ENCODE measurements at regions not wholly inside any gene's neighbourhood (a gene's known extent, or its start where the extent isn't known, plus 50 kb on each side); places are given as distances from the start of the nearest gene placed in this dataset.

DNA sequence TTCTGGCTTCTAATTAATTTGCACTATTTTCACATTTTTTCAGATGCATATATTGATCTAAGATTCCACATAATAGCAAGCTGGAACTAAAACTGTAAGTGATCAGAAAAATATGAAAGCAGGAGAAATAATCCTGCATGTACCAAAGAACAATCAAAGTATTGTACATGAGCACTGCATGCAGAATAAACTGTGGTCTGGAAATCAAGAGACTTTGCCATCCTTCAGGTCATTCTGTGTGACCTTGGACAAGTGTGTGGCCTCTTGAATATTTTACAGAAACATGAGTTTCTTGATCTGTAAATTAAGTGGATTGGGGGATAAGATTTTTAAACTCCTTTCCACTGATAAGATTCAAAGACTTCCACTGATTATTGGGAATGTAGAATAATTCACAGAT is 99.2 kb upstream of the GNAQ start:
- no peak for TF ChIP-seq TARDBP (IDR thresholded peaks at IDR 0.05)
- no peak for TF ChIP-seq FOXA1 (IDR thresholded peaks at IDR 0.05)
- no peak for TF ChIP-seq FOXM1 (IDR thresholded peaks at IDR 0.05; ENCODE audit: borderline replicate concordance)
- TF ChIP-seq ELF4 (IDR thresholded peaks at IDR 0.05): no peak
- TF ChIP-seq LEF1 (IDR thresholded peaks at IDR 0.05; ENCODE audit: borderline replicate concordance): no peak
- no peak for TF ChIP-seq ZNF384 (IDR thresholded peaks at IDR 0.05)
- no peak for TF ChIP-seq HDGF (IDR thresholded peaks at IDR 0.05; ENCODE audit: borderline replicate concordance)
- TF ChIP-seq FOXK2 (IDR thresholded peaks at IDR 0.05): no peak
- TF ChIP-seq, protein P1, sequence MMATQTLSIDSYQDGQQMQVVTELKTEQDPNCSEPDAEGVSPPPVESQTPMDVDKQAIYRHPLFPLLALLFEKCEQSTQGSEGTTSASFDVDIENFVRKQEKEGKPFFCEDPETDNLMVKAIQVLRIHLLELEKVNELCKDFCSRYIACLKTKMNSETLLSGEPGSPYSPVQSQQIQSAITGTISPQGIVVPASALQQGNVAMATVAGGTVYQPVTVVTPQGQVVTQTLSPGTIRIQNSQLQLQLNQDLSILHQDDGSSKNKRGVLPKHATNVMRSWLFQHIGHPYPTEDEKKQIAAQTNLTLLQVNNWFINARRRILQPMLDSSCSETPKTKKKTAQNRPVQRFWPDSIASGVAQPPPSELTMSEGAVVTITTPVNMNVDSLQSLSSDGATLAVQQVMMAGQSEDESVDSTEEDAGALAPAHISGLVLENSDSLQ (IDR thresholded peaks at IDR 0.05): no peak
- TF ChIP-seq SP1 (IDR thresholded peaks at IDR 0.05): no peak
- no peak for TF ChIP-seq L3MBTL2 (conservative IDR thresholded peaks at IDR 0.05)
- no peak for TF ChIP-seq CTBP1 (IDR thresholded peaks at IDR 0.05; ENCODE audit: borderline replicate concordance)
- TF ChIP-seq ARNT (IDR thresholded peaks at IDR 0.05): no peak

Measured in HEK293T (cell line).